Upper lobe of right lung (tissue), 1 donor: ENCODE measurements at regions not wholly inside any gene's neighbourhood (a gene's known extent, or its start where the extent isn't known, plus 50 kb on each side); places are given as distances from the start of the nearest gene placed in this dataset.
"Not testable (repeated sequence)": the region's sequence is repeated elsewhere in the genome, so short reads cannot be mapped to it uniquely, and the experiment has no call there.

Source experiments
- ATAC-seq: fragments of 200-7000 bp; cut with Tn5 transposase; one replicate; pipeline ENCODE4 v1.9.1; 2020; ENCODE audit warnings: mild to moderate bottlenecking, moderate library complexity
- DNase-seq: peaks from one replicate; pipeline ENCODE4 v3.0.0-alpha.2; 2020
- H3K27ac ChIP-seq: fragments of 200-600 bp; one replicate; pipeline ENCODE4 v1.8.0; 2022
- H3K27me3 ChIP-seq: fragments of 200-600 bp; one replicate; pipeline ENCODE4 v1.8.0; 2022; ENCODE audit warnings: mild to moderate bottlenecking
- H3K36me3 ChIP-seq: fragments of 200-600 bp; one replicate; pipeline ENCODE4 v1.8.0; 2022
- H3K4me1 ChIP-seq: fragments of 200-600 bp; one replicate; pipeline ENCODE4 v1.8.0; 2022
- H3K4me3 ChIP-seq: fragments of 200-600 bp; one replicate; pipeline ENCODE4 v1.8.0; 2022; ENCODE audit warnings: mild to moderate bottlenecking
- H3K9me3 ChIP-seq: fragments of 200-600 bp; one replicate; pipeline ENCODE4 v1.8.0; 2022
- intact Hi-C: fragments of 100-400 bp; cut with DNase I; formaldehyde crosslinking; loops from one replicate; pipeline ENCODE4 v1.11.0; 2022
- TF ChIP-seq, protein P1 (sequence below): fragments of 200-600 bp; IDR thresholded peaks from one replicate; pipeline ENCODE4 v1.8.0; 2022; ENCODE audit warnings: antibody characterized with exemption
- donor health status: DM: no; HTN: yes; CAD: no; lungs with severe emphysema.

DNA sequence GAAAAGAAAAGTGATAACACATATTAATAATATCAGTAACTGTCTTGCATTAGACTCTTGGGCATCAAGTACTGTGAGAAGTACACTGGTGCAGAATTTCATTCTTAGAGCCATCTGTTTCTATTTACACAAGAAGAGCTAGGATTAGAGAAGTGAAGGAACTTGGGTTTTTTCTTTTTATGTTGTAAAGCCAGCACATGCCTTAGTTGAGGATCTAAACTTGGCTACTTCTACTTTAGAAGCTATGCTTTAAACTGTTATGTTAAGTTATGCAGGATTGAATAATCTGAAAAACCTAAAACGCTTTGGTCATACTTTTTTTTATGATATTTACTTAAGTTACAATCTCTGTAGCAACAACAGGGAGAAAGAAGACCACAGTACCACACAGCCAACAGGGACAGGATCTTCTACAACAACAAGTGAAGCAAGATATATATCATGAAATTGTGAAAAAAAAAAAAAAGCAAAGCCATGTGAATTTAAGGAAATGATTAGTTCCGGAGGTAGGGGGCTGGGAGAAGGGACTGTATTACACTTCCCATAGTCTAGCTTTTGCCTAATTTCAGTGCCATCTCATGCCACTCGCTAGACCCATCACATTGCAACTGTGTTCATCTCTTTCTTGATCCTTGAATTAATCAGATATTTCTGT lies 305.1 kb upstream of the GOT2 start:
- no peak for DNase-seq
- Histone ChIP-seq H3K4me3 (no peak overlapping the region), H3K36me3 (no peaks in the 10 kb centered on the region), H3K27ac (no peak overlapping the region), H3K27me3 (no peaks in the 10 kb centered on the region), H3K4me1 (no peaks in the 10 kb centered on the region), H3K9me3 (no peaks in the 10 kb centered on the region)
- ATAC-seq = peak; percentile 36
- TF ChIP-seq, protein P1, sequence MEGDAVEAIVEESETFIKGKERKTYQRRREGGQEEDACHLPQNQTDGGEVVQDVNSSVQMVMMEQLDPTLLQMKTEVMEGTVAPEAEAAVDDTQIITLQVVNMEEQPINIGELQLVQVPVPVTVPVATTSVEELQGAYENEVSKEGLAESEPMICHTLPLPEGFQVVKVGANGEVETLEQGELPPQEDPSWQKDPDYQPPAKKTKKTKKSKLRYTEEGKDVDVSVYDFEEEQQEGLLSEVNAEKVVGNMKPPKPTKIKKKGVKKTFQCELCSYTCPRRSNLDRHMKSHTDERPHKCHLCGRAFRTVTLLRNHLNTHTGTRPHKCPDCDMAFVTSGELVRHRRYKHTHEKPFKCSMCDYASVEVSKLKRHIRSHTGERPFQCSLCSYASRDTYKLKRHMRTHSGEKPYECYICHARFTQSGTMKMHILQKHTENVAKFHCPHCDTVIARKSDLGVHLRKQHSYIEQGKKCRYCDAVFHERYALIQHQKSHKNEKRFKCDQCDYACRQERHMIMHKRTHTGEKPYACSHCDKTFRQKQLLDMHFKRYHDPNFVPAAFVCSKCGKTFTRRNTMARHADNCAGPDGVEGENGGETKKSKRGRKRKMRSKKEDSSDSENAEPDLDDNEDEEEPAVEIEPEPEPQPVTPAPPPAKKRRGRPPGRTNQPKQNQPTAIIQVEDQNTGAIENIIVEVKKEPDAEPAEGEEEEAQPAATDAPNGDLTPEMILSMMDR = no peak
- intact Hi-C loops = no loop called here

DNA sequence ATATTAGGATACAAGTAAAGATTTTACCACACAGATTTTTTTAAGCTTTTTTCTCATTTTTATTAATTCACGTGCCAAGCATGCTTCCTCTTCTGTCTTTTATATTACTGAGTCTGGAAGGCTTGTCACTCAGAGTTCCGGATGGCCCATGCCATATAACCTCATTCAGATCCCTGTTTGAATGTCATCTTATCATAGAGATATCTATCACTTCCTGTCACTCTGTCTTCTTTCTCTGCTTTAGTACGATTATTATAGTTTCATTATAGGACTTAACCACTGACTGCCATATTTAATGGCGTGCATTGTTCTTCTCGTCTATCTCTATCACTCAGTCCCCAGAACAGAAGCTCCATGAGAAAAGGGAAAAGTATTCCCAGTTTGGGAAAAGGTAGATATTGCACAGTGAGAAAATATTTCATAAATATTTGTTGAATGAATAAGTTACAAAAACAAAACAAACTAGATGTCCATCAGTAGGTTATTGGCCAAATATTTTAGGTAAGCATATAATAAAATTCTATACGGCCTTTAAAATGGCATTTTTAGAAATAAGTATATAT lies 296.9 kb upstream of the GOT2 start:
- TF ChIP-seq, protein P1 = no peak
- H3K4me3 ChIP-seq = no peak overlapping the region
- intact Hi-C loops = no loop called here
- no peaks in the 10 kb centered on the region for H3K27me3 ChIP-seq
- no peaks in the 10 kb centered on the region for H3K36me3 ChIP-seq
- no peak overlapping the region for H3K27ac ChIP-seq
- no peaks in the 10 kb centered on the region for H3K4me1 ChIP-seq
- no peaks in the 10 kb centered on the region for H3K9me3 ChIP-seq
- ATAC-seq (no peak), DNase-seq (no peak)

DNA sequence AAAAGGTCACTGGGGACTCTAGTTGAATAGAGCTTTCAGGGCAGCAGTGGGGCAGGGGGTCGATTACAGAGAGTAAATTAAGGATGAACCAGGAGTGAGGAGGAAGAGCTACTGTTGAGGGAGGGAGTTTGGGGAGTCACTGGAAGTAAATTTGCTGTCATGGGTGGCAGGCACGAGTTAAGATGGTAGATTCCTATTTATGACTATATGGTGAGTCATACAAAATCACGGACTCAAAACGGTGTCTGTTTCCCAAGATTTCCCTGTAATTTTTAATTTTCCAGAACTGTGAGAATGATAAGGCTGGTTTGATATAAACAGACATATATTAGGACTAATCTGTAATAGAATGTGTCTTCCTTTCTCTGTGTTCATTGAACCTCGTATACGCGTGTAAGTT lies 287.6 kb upstream of the GOT2 start:
- no peak overlapping the region for H3K4me3 ChIP-seq
- intact Hi-C loops = no loop called here
- DNase-seq (no peak), ATAC-seq (no peak)
- no peaks in the 10 kb centered on the region for H3K4me1 ChIP-seq
- H3K36me3 ChIP-seq = no peaks in the 10 kb centered on the region
- H3K9me3 ChIP-seq = no peaks in the 10 kb centered on the region
- TF ChIP-seq, protein P1 = no peak
- no peak overlapping the region for H3K27ac ChIP-seq
- no peaks in the 10 kb centered on the region for H3K27me3 ChIP-seq

DNA sequence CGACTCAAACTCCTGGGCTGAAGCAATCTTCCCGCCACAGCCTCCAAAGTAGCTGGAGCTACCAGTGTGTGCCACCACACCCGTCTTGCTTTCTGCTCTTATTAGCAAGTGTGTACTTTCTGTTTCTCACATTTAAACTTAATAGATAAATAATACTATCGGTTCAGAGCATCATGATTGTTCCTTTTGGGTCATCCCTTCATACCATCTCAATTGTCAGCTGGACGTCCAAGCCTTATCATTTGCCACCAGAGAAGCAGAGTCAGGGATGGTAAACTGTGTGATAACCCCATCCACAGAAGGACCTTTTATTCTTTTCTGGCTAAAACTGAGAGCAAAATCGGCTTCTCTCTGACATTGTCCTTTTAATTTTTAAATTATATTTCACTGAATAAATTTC lies 279.8 kb upstream of the GOT2 start:
- DNase-seq = no peak
- Histone ChIP-seq H3K27me3 (no peaks in the 10 kb centered on the region), H3K4me1 (no peaks in the 10 kb centered on the region), H3K4me3 (no peak overlapping the region), H3K9me3 (no peaks in the 10 kb centered on the region), H3K27ac (no peak overlapping the region), H3K36me3 (no peaks in the 10 kb centered on the region)
- TF ChIP-seq, protein P1 = no peak
- intact Hi-C loops = no loop called here
- ATAC-seq = no peak

DNA sequence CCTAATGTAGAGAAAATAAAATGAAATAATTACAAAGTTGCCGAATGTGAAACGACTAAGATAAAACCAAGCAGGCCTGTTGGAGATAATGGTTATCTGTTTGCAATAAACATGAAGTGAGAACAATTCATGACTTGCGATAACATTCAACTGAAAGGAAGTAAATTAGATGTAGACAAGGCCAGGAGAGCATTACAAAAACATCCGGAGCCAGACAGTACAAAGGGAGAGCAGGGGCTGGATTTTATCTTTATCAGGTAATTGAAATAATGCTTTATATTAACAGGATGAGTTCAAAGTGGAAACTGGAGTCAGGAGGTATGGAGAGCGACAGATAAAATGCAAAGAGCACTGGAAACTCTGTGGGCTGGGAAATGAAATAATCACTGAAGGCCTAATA lies 265.6 kb upstream of the GOT2 start:
- TF ChIP-seq, protein P1 = no peak
- Histone ChIP-seq H3K27ac (no peak overlapping the region), H3K27me3 (no peaks in the 10 kb centered on the region), H3K4me3 (no peak overlapping the region), H3K36me3 (no peaks in the 10 kb centered on the region), H3K9me3 (no peaks in the 10 kb centered on the region), H3K4me1 (no peaks in the 10 kb centered on the region)
- DNase-seq (no peak), ATAC-seq (no peak)
- intact Hi-C loops = no loop called here

DNA sequence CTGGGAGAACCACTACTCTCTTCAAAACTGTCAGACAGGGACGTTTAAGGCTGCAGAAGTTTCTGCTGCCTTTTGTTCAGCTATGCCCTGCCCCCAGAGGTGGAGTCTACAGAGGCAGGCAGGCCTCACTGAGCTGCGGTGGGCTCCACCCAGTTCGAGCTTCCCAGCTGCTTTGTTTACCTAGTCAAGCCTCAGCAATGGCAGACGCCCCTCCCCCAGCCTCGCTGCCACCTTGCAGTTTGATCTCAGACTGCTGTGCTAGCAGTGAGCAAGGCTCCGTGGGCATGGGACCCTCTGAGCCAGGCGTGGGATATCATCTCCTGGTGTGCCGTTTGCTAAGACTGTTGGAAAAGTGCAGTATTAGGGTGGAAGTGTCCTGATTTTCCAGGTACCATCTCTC lies 258.6 kb upstream of the GOT2 start:
- H3K4me1 ChIP-seq, H3K9me3 ChIP-seq, intact Hi-C loops, H3K4me3 ChIP-seq, ATAC-seq, DNase-seq, H3K27me3 ChIP-seq, H3K27ac ChIP-seq, H3K36me3 ChIP-seq: not testable (repeated sequence)

DNA sequence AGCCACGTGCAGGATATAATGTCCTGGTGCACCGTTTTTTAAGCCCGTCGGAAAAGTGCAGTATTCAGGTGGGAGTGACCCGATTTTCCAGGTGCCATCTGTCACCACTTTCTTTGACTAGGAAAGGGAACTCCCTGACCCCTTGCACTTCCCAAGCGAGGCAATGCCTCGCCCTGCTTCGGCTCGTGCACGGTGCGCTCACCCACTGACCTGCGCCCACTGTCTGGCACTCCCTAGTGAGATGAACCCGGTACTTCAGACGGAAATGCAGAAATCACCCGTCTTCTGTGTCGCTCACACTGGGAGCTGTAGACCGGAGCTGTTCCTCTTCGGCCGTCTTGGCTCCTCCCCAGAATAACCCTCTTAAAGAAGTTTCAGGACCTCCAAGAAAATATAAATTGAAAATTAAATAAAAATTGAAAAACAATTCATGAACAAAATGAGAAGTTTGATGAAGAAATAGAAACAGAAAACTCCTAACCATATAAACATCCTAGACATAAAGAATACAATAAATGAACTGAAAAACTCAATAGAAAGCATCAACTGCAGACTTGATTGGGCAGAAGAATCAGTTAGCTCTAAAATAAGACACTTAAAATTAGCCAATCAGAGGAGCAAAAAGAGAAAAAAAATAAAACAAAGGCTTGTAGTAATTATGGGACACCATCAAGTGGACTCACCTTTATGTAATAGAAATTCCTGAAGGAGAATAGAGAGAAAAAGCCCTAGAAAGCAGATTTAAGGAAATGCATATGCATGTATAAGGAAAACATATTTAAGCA lies 249.3 kb upstream of the GOT2 start:
- H3K36me3 ChIP-seq, DNase-seq, intact Hi-C loops, H3K27me3 ChIP-seq, H3K9me3 ChIP-seq, ATAC-seq, H3K4me3 ChIP-seq, H3K4me1 ChIP-seq, H3K27ac ChIP-seq: not testable (repeated sequence)
